HG03159 (cell line): ENCODE measurements at regions not wholly inside any gene's neighbourhood (a gene's known extent, or its start where the extent isn't known, plus 50 kb on each side); places are given as distances from the start of the nearest gene placed in this dataset.

Experiments
- ATAC-seq: cut with Tn5 transposase; IDR thresholded peaks from one replicate; pipeline ENCODE4 v1.9.1; 2021; ENCODE audit warnings: mild to moderate bottlenecking, moderate library complexity; ENCODE audit not compliant: unreplicated experiment

DNA sequence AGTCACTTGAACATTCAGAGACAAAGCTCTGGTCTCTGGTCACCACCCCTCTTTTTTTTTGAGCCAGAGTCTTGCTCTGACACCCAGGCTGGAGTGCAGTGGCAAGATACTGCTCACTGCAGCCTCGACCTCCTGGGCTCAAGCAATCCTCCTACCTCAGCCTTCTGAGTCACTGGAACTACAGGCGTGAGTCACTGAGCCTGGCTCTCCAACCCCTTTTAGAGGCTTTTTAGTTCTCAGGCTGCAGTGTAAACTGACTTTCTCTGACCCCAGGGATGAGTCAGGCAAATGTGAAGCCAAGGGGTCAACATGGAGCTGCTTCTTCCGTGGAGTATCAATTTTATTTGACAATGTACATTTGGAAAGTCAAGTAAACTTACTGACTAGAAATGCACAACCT, 229.2 kb downstream of the PTTG2 start:
- ATAC-seq = no peak

DNA sequence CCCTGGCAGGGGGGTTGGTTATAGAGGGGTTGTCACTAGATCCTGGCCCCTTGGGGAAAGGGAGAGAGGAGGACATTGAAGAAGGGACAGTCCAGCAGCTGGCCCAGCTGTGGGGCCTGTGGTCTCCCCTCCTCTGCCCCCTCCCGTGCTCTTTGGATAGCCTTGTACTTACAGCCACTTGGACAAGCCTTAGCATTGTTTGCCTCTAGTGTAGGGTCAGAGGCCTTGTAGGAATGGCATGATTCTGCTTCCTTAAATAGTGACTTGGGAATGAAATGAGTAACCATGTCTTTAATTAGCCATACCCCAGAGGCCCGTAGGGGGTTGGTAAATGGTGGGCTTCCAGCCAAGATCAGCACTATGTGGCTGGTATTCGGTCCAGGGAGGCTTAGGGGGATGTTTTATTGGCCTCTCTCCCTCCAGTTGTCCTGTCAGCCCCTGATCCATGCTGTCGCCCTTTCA, 230.6 kb downstream of the PTTG2 start:
- ATAC-seq = no peak

DNA sequence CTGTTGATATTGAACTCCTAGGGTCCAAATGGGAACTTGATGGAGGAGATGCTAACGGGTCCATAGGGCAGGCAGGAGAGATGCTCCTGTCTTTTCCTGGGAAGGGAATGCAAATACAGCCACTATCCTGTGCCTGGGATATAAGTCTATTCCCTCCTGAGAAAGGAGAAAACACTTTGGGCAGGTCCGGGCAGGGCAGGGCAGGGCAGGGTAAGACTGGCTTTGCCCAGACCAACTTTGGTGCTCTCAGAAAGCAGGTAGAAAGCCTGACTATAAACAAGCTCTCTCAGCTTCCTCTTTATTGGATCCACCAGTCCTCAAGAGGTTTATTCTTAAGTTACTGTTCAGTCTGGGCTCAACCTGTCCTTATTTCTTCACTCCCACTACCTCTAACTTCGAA, 232.3 kb downstream of the PTTG2 start:
- ATAC-seq = no peak

GRCh38 chr4:38193236-38193863, 233.2 kb downstream of the PTTG2 start:
- ATAC-seq = no peak

- ATAC-seq = no peak
Observed at GRCh38 chr4:38194047-38194602, 233.9 kb downstream of the PTTG2 start.

DNA sequence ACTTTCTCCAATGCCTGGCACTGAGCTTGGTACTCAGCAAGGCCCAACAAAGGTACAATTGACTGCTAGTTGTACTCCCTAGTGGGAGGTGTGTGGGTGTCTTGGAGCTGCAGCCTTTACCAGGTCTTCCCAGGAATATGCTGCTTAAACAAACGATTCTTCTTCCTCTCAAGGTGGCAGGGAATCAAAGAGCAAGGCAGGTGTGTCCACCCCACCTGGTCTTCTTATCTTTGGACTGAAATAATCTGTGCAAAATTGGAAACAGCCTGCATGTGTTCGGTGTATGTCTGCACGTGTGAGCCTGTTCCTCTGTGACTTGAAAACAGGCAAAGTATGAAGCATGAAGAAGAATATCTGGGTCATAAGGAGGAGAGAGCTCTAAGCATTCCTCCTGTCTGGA, 235.3 kb downstream of the PTTG2 start:
- ATAC-seq = no peak

GRCh38 chr4:38195911-38196310, 235.7 kb downstream of the PTTG2 start:
- ATAC-seq = no peak

- ATAC-seq = no peak
Observed at GRCh38 chr4:38202242-38202641, 242.0 kb downstream of the PTTG2 start.

GRCh38 chr4:38203609-38204008, 243.4 kb downstream of the PTTG2 start:
- ATAC-seq = no peak

DNA sequence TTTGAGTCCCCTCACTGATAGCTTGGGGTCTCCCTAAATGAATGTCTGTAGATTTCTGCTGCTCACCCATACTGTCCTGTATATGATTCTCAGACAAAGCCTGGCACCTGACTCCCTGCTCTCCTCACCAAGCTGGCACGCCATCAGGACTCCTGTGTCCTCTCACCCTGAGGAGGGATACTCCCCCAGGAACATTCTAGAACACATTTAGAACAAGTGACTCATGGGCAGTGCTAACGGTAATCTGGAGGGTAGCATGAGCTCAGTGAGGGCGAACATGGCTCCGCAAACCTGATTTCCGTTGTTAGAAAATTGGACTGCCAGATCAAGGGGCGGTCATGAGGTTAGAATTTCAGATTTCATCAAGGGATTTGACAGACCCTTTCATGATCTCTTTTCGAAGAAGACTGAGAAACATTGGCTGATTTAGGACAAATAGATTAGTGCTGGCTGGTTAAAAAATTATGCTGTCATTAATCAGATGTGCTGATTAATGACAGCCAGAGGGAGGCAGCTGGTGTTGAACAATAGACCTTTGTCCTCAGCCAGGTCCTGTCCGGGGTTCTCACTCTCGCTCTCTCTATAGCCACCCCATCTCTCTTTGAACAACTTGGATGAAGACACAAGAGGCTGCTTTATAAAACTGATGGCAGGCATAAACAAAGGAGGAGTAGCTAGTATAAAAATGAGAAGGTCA, 244.3 kb downstream of the PTTG2 start:
- ATAC-seq = no peak

DNA sequence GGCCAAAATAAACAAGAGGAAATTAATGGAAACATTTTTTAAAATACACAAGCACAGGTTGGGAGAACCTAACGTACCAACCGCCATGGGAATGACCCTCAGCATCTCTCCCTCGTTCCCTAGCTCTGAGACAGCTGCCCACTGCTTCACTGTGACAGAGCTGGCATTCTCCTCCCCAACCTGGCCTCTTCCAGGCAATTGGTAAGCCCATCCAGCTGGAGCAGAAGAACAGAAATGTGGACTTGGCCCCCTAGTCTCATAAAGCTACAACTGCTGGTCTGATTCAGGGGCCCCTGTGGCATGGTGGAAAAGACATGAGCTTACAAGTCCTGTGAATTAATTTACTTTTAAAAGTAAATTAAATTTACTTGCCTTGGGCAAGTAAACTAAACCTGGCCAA, 245.1 kb downstream of the PTTG2 start:
- ATAC-seq = no peak

DNA sequence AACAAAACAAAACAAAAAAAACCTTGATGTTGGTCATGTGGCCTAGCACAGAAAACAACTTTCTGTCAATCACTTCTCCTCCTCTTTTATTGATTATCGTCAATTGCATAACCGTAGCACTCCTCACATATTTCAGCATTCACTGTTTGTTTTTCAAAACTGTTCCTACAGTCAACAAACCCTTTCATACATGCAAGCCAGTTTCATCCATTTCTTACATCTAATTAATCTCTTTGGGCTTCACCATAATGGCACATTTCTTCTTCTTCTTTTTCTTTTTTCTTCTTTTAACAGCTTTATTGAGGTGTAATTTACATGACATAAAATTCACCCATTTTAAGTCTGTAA, 246.9 kb downstream of the PTTG2 start:
- no peak for ATAC-seq

DNA sequence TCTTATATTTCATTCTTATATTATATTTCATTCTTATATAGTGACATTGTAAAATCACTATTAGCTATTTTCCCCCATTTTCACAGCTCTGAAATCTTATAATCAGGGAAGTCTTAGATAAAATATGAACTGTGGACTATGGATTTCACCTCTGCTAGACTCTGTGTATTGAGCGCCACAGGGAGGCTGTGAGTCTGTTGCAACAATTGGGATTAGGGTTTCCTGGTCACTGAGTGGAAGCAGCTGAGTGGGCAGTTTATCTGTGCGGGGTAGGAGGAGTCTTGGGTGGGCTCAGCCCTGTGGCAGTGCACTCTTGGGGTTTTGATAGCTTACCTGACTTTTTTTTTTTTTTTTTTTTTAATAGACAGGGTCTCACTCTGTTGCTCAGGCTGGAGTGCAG, 249.5 kb downstream of the PTTG2 start:
- no peak for ATAC-seq

GRCh38 chr4:38210396-38211114, 250.4 kb downstream of the PTTG2 start:
- ATAC-seq = no peak

DNA sequence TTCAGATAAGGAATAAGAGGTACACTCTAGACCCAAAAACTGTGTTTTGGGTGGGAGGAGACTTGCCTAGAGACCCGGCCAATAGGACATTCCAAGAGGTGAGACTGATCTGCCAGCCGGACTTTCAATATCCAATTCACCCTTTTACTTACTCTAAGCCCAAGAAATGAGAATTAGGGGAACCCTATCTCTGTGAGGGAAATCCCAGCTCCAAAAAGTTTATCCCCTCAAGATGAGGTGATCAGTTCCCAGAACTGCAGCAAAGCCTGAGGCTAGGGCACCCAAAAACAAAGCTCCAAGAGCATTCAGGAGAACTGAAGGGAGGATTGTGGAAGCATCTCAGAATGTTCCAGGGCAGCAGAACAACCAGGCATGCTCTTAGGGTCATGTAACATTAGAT, 251.7 kb downstream of the PTTG2 start:
- no peak for ATAC-seq

- no peak for ATAC-seq
Observed at GRCh38 chr4:38213083-38213805, 253.0 kb downstream of the PTTG2 start.

- no peak for ATAC-seq
Observed at GRCh38 chr4:38222892-38223291, 262.7 kb downstream of the PTTG2 start.

DNA sequence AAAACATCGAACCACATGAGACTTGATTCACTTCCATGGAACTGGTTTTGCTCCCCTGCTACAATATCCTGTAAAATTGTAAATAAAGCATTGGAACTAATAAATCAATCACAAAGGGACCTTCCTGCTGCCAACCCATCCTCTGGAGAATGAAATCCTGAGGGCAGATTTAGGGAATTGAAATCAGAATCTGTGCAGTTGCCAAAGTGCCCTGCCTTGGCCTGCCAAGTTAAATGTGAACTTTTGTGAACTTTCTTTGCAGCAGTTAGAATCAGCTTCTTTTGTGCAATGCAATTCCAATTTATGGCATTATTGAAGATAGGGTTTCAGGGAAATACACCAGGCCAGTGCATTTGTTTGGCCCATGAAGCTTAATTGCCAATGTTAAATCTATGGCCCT, 263.1 kb downstream of the PTTG2 start:
- no peak for ATAC-seq

- ATAC-seq = no peak
Observed at GRCh38 chr4:38223782-38224236, 263.6 kb downstream of the PTTG2 start.

DNA sequence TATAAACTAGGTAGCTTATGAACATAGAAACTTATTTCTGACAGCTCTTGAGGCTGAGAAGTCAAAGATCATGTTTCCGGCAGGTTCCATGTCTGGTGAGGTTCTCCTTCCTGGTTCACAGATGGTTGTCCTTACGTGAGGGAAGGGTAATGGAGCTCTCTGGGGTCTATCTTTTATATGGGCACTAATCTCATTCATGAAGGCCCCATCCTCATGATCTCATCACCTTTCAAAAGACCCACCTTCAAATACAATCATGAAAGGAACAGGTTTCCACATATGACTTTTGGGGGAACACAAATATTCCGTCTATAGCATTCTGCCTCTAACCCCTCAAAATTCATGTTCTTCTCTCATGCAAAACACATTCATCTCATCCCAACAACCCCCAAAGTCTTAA, 264.7 kb downstream of the PTTG2 start:
- ATAC-seq = no peak

DNA sequence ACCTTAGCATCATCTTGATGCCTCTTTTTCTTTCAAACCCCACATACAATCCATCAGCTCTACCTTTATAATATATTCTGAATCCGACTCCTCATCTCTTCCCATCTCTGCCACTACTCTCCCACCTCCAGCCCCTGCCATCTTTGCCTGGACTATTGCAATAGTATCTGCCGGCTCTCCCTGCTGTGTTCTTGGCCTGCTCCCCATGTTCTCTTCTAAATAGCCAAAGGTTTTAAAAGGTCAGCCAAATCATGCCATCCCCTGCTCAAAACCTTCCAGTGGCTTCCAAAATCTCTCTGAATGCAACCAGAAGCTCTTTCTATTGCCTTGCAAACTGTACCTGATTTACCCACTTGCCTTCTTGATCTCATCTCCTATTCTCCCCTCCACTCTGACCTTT, 266.0 kb downstream of the PTTG2 start:
- no peak for ATAC-seq
